UCSD-AML1 (cell line): ENCODE measurements at regions not wholly inside any gene's neighbourhood (a gene's known extent, or its start where the extent isn't known, plus 50 kb on each side); places are given as distances from the start of the nearest gene placed in this dataset.
"Not testable (repeated sequence)": the region's sequence is repeated elsewhere in the genome, so short reads cannot be mapped to it uniquely, and the experiment has no call there.

Experiments used
- DNase-seq: peaks from one replicate; lab custom pipeline; 2025; ENCODE audit not compliant: unreplicated experiment; lab: John Stamatoyannopoulos, UW

DNA sequence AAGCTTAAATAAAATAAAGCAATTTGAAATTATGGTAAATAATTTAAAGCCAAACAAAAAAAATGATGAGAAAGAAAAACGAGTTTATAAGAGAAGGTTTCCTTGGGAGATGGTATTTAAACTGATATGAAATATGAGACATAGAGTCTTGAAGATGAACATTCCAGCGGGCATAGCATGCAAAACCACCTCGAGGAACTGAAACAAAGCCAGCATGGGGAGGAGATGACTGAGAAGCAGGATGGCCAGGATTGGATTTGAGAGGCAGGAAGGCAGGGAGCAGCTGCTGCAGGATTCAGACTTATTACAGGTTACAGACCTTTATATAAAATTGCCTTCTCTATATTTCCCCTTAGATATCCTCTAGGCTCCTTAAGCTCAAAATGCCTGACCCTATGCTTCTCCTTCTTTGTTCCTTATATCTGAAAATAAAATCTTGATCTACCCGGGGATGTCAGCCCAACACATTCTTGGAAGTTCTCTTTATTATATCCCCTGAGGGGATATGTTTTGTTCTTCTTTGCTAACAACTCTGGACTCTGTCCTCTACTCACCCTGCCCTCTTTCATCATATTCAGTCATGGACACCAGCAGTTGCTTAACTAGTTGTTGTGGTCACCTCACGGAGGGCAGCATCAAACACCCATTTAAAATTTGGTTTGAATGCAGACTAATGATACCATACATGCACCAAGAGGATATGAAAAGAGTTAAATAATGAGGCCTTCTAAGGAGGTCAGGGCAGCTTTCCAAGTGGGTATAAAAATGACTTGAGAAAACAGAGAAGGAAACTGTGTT is 719.1 kb upstream of the B3GALT2 start:
- DNase-seq, result peak; percentile 3

GRCh38 chr1:193891788-193892187 is 705.4 kb upstream of the B3GALT2 start:
- DNase-seq, result no peak

GRCh38 chr1:193890935-193891334 is 704.5 kb upstream of the B3GALT2 start:
- no peak for DNase-seq

- DNase-seq, result no peak
Observed at GRCh38 chr1:193884848-193885558, 698.6 kb upstream of the B3GALT2 start.

- not testable (repeated sequence) for DNase-seq
Observed at GRCh38 chr1:193877920-193878319, 691.5 kb upstream of the B3GALT2 start.

GRCh38 chr1:193868425-193868824 is 682.0 kb upstream of the B3GALT2 start:
- no peak for DNase-seq

GRCh38 chr1:193856261-193856660 is 669.8 kb upstream of the B3GALT2 start:
- DNase-seq, result no peak

- no peak for DNase-seq
Observed at GRCh38 chr1:193850745-193851144, 664.3 kb upstream of the B3GALT2 start.

- no peak for DNase-seq
Observed at GRCh38 chr1:193846876-193847604, 660.6 kb upstream of the B3GALT2 start.

DNA sequence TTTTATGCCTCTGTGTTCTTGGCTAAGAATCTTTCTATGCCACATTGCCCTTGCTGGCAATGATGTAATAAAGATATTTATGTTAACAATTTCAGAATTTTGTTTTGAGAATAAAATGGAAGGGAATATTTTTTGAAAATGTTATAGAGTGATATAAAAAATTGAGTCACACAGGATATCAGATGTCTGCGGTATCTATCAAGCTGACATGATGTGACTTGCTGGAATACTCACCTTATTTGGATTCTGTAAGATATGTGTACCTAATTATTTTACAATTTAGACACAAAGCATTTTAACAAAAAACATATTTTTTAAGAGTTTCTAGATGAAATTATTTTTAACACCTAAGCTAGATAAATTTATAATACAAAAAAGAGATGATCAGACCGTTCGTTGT is 660.0 kb upstream of the B3GALT2 start:
- DNase-seq, result no peak

- no peak for DNase-seq
Observed at GRCh38 chr1:193841857-193842256, 655.4 kb upstream of the B3GALT2 start.

- DNase-seq, result no peak
Observed at GRCh38 chr1:193831465-193831864, 645.1 kb upstream of the B3GALT2 start.

GRCh38 chr1:193827516-193827915 is 641.1 kb upstream of the B3GALT2 start:
- no peak for DNase-seq

DNA sequence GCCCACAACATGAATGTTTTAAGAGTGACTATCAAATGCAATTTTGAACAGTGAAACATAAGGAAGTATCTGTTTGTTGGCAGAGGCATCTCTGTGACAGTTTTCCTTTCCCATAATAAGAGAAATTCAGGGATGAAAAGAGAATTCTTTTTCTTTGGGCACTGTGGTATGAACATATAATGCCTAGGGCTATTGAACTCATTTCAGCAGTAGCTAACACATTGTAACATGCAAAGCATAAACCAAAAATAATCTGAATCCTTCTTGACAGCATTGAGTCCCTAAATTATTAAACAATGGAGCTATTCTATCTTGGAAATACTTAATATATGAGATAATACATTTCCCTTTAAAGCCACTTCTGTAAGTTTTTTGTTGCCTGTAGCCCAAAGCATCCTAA is 633.0 kb upstream of the B3GALT2 start:
- no peak for DNase-seq

GRCh38 chr1:193807208-193807607 is 620.8 kb upstream of the B3GALT2 start:
- no peak for DNase-seq

- no peak for DNase-seq
Observed at GRCh38 chr1:193806079-193807048, 620.0 kb upstream of the B3GALT2 start.

GRCh38 chr1:193799948-193800690 is 613.7 kb upstream of the B3GALT2 start:
- DNase-seq, result no peak

GRCh38 chr1:193799371-193799770 is 613.0 kb upstream of the B3GALT2 start:
- peak; percentile 3 for DNase-seq

- no peak for DNase-seq
Observed at GRCh38 chr1:193794239-193794638, 607.8 kb upstream of the B3GALT2 start.

GRCh38 chr1:193791746-193792145 is 605.3 kb upstream of the B3GALT2 start:
- no peak for DNase-seq
